IMR-90 (cell line): ENCODE measurements at regions not wholly inside any gene's neighbourhood (a gene's known extent, or its start where the extent isn't known, plus 50 kb on each side); places are given as distances from the start of the nearest gene placed in this dataset.

Experiments
- ATAC-seq: fragments of 200-7000 bp; cut with Tn5 transposase; 2 replicates; pipeline ENCODE4 v1.9.1; 2020; ENCODE audit warnings: low read depth, mild to moderate bottlenecking, moderate library complexity
- BruUV-seq: library from RNA; stranded (reverse); fragments of 400-500 nt; replicated peaks from 2 replicates; lab custom pipeline; 2021; lab: Mats Ljungman, UMichigan
- CTCF ChIA-PET: fragments of 300-600 bp; formaldehyde crosslinking; extraction: SDS; loops from one replicate; lab custom pipeline; 2021; ENCODE audit warnings: antibody characterized with exemption; lab: Yijun Ruan, JAX
- POLR2A ChIA-PET: fragments of 300-600 bp; sonication (Branson Sonifier 250); formaldehyde crosslinking; loops from one replicate; lab custom pipeline; 2022; ENCODE audit warnings: antibody characterized with exemption; ENCODE audit not compliant: unreplicated experiment; lab: Charles Lee
- DNase-seq: peaks from one replicate; pipeline ENCODE4 v3.0.0; 2013
- H2AFZ ChIP-seq: replicated peaks from 2 replicates; pipeline ENCODE3; 2013; ENCODE audit warnings: low read length, mild to moderate bottlenecking; ENCODE audit not compliant: poor library complexity
- H2AK5ac ChIP-seq: 2 replicates; pipeline ENCODE4 v1.6.1; 2013; ENCODE audit warnings: low read depth, low read length, inconsistent platforms
- H2AK9ac ChIP-seq: replicated peaks from 2 replicates; pipeline ENCODE3; 2013; ENCODE audit warnings: mild to moderate bottlenecking, low read depth, low read length, moderate library complexity; ENCODE audit not compliant: poor library complexity
- H2BK120ac ChIP-seq: 2 replicates; pipeline ENCODE4 v1.6.1; 2013; ENCODE audit warnings: low read depth, low read length, inconsistent platforms
- H2BK15ac ChIP-seq: 3 replicates; pipeline ENCODE4 v1.6.1; 2013; ENCODE audit warnings: low read depth, low read length, inconsistent platforms
- H2BK20ac ChIP-seq: 2 replicates; pipeline ENCODE4 v1.6.1; 2013; ENCODE audit warnings: low read depth, mild to moderate bottlenecking, inconsistent platforms, low read length, moderate library complexity
- H2BK5ac ChIP-seq: 2 replicates; pipeline ENCODE4 v1.6.1; 2013; ENCODE audit warnings: mild to moderate bottlenecking, low read depth, low read length, inconsistent platforms; ENCODE audit not compliant: poor library complexity, severe bottlenecking
- H3K14ac ChIP-seq: replicated peaks from 2 replicates; pipeline ENCODE4 v1.6.1; 2013; ENCODE audit warnings: low read depth, low read length, inconsistent platforms
- H3K18ac ChIP-seq: 2 replicates; pipeline ENCODE4 v1.6.1; 2013; ENCODE audit warnings: low read depth, low read length, control low read depth
- H3K23ac ChIP-seq: 2 replicates; pipeline ENCODE4 v1.6.1; 2013; ENCODE audit warnings: low read depth, low read length, inconsistent platforms
- H3K27ac ChIP-seq: 2 replicates; pipeline ENCODE4 v1.5.1; 2013; ENCODE audit warnings: mild to moderate bottlenecking, control low read depth, low read length; ENCODE audit not compliant: insufficient read depth
- H3K27me3 ChIP-seq: 2 replicates; pipeline ENCODE4 v1.6.1; 2013; ENCODE audit warnings: low read length; ENCODE audit not compliant: control insufficient read depth, insufficient read depth
- H3K36me3 ChIP-seq: 2 replicates; pipeline ENCODE4 v1.6.1; 2013; ENCODE audit warnings: low read length, mixed read lengths; ENCODE audit not compliant: control insufficient read depth, insufficient read depth
- H3K4ac ChIP-seq: 2 replicates; pipeline ENCODE4 v1.6.1; 2013; ENCODE audit warnings: low read depth, low read length, inconsistent platforms
- H3K4me1 ChIP-seq: 2 replicates; pipeline ENCODE4 v1.6.1; 2013; ENCODE audit warnings: low read length, mixed read lengths; ENCODE audit not compliant: control insufficient read depth, insufficient read depth
- H3K4me2 ChIP-seq: 2 replicates; pipeline ENCODE4 v1.6.1; 2013; ENCODE audit warnings: low read depth, mild to moderate bottlenecking, control low read depth, low read length, moderate library complexity
- H3K4me3 ChIP-seq: 2 replicates; pipeline ENCODE4 v1.5.1; 2013; ENCODE audit warnings: low read depth, mild to moderate bottlenecking, control low read depth, low read length, moderate library complexity; ENCODE audit not compliant: insufficient read depth
- H3K56ac ChIP-seq: 2 replicates; pipeline ENCODE4 v1.6.1; 2013; ENCODE audit warnings: low read length, inconsistent platforms; ENCODE audit not compliant: insufficient read depth; ENCODE audit errors: extremely low read depth
- H3K79me1 ChIP-seq, 2 experiments: 2 replicates each; pipeline ENCODE4 v1.6.1; 2013; ENCODE audit warnings: low read length in 2 of 2, inconsistent platforms in 1 of 2, low read depth in 1 of 2
- H3K9ac ChIP-seq: 2 replicates; pipeline ENCODE4 v1.6.1; 2013; ENCODE audit warnings: low read depth, low read length, control low read depth
- H3K9me1 ChIP-seq: 2 replicates; pipeline ENCODE4 v1.6.1; 2013; ENCODE audit warnings: low read length, inconsistent platforms; ENCODE audit not compliant: insufficient read depth
- H3K9me3 ChIP-seq: 2 replicates; pipeline ENCODE4 v1.6.1; 2013; ENCODE audit warnings: low read length; ENCODE audit not compliant: control insufficient read depth, insufficient read depth
- H4K20me1 ChIP-seq: 2 replicates; pipeline ENCODE4 v1.6.1; 2013; ENCODE audit warnings: low read length, inconsistent platforms; ENCODE audit not compliant: insufficient read depth
- H4K5ac ChIP-seq: 2 replicates; pipeline ENCODE4 v1.6.1; 2013; ENCODE audit warnings: mild to moderate bottlenecking, low read depth, low read length, control low read depth
- H4K8ac ChIP-seq, 2 experiments: 2 replicates each; pipeline ENCODE4 v1.6.1; 2013; ENCODE audit warnings: low read depth in 2 of 2, low read length in 2 of 2, control low read depth in 1 of 2, inconsistent platforms in 1 of 2
- H4K91ac ChIP-seq: 2 replicates; pipeline ENCODE4 v1.6.1; 2013; ENCODE audit warnings: low read depth, low read length, inconsistent platforms; ENCODE audit not compliant: insufficient read depth
- BHLHE40 ChIP-seq: fragments of 150-350 bp; IDR thresholded peaks from 2 replicates; pipeline ENCODE4 v1.6.1; 2016; ENCODE audit warnings: mild to moderate bottlenecking, low read depth, low read length
- MAFK ChIP-seq: IDR thresholded peaks from 2 replicates; pipeline ENCODE4 v1.6.1; 2012; ENCODE audit warnings: low read depth, low read length, improper control_type of control experiment
- POLR2A ChIP-seq: IDR thresholded peaks from 2 replicates; pipeline ENCODE4 v1.6.1; 2012; ENCODE audit warnings: mild to moderate bottlenecking, low read depth, low read length
- RAD21 ChIP-seq: IDR thresholded peaks from 2 replicates; pipeline ENCODE4 v1.6.1; 2012; ENCODE audit warnings: low read length, improper control_type of control experiment
- WGBS, 2 experiments: methylation state at CpG; one replicate each; pipeline versions ENCODE4 v1.1.5 to v1.1.7; 2013; ENCODE audit warnings: missing lambda C conversion rate in 2 of 2; ENCODE audit not compliant: insufficient read length in 1 of 2; ENCODE audit errors: extremely low coverage in 2 of 2; 5-methylcytosine and 5-hydroxymethylcytosine counted together
- dilution Hi-C: fragments of 300-500 bp; cut with HindIII; formaldehyde crosslinking; loops from one replicate; pipeline ENCODE4 v1.14.3; 2018; ENCODE audit warnings: low sequenced_read_pairs; ENCODE audit not compliant: unreplicated experiment
- in situ Hi-C: fragments of 300-500 bp; cut with MboI; formaldehyde crosslinking; loops from 3 replicates; pipeline ENCODE4 v1.14.3; 2019; ENCODE audit warnings: low sequenced_read_pairs, inconsistent platforms, mixed read lengths
- intact Hi-C: fragments of 100-400 bp; cut with micrococcal nuclease; formaldehyde crosslinking; loops from 2 replicates; pipeline ENCODE4 v1.10.0; 2022

DNA sequence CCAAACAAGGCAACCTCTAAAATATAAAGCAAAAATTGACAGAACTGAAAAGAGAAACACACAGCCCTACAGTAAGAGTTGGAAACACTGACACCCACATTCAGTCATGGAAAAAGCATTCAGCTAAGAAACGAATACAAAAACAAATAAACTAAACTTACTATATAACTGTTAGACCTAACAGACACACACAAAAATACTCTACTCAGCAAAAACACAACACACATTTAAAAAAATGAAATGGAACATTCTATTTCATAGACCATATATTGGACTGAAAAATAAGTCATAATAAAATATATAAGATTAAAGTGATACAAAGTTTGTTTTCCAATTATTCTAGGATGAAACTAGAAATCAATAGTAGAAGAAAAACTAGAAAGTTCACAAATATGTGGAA lies 488.8 kb upstream of the POU3F4 start:
- no peak overlapping the region for H3K14ac ChIP-seq
- CTCF ChIA-PET = interaction anchor here (0.5 kb wide), 1 partner anchor 680 kb away, joined by 5 read pairs; no protein-coding TSS in a partner anchor
- H4K8ac ChIP-seq = no peak overlapping the region
- no peak for DNase-seq
- in situ Hi-C loops = no loop called here
- no peaks in the 10 kb centered on the region for H3K36me3 ChIP-seq
- no peak overlapping the region for H4K91ac ChIP-seq
- no peak overlapping the region for H3K18ac ChIP-seq
- H3K56ac ChIP-seq = no peak overlapping the region
- H3K4me3 ChIP-seq = no peak overlapping the region
- no peaks in the 10 kb centered on the region for H3K27me3 ChIP-seq
- no TSS peak for BruUV-seq
- H3K23ac ChIP-seq = no peak overlapping the region
- H3K4ac ChIP-seq = no peak overlapping the region
- H2AK9ac ChIP-seq = no peak overlapping the region
- no peaks in the 10 kb centered on the region for H3K4me1 ChIP-seq
- H3K9me3 ChIP-seq = peaks cover 2% of the 10 kb centered on the region; the same call in 1 of the 2 replicates
- H3K27ac ChIP-seq = no peak overlapping the region
- no CpG with 5 or more reads among the region's 1 CpG for WGBS, 2 experiments
- H2BK120ac ChIP-seq = no peak overlapping the region
- intact Hi-C loops = no loop called here
- H3K9me1 ChIP-seq = no peaks in the 10 kb centered on the region
- no peak overlapping the region for H3K4me2 ChIP-seq
- H2BK15ac ChIP-seq = no peak overlapping the region
- ATAC-seq = no peak
- dilution Hi-C loops = no loop called here
- no peak overlapping the region for H2BK5ac ChIP-seq
- H4K20me1 ChIP-seq = no peaks in the 10 kb centered on the region
- H2BK20ac ChIP-seq = no peak overlapping the region
- no peaks in the 10 kb centered on the region for H3K79me1 ChIP-seq
- H2AK5ac ChIP-seq = no peak overlapping the region
- POLR2A ChIA-PET = no interaction called here
- no peak overlapping the region for H2AFZ ChIP-seq
- no peak overlapping the region for H4K5ac ChIP-seq
- no peak overlapping the region for H3K9ac ChIP-seq
- TF ChIP-seq POLR2A = no peak
- no peak for TF ChIP-seq BHLHE40
- TF ChIP-seq RAD21 = no peak
- TF ChIP-seq MAFK = peak; percentile 65
